ENCODE measurements at regions not wholly inside any gene's neighbourhood (a gene's known extent, or its start where the extent isn't known, plus 50 kb on each side); places are given as distances from the start of the nearest gene placed in this dataset.
"Not testable (repeated sequence)": the region's sequence is repeated elsewhere in the genome, so short reads cannot be mapped to it uniquely, and the experiment has no call there.

DNA sequence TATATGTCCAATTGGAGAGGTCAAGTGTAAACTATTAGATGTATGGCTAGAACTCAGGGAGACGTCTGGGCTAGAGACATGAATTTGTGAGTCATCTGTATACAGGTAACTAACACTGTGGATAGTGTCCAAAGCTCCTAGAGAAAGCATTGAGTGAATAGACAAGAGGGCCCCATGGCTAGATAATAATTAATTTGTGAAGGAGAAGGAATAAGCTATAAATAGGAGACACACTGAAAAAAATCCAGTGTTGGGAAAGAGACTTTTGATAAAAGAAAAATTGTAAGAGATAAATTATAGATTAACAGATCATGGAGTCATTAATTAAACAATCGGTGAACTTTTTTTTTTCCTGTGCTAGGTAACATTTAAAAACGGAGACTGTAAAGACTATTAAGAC lies 326.6 kb upstream of the PRICKLE1 start:
- Histone ChIP-seq H3K36me3 (replicated peaks in 1 of 2) (no peaks in the 10 kb centered on the region), H3K9me3 (replicated peaks in 1 of 3) (no peaks in the 10 kb centered on the region), H3K4me1 (replicated peaks in 1 of 2) (no peaks in the 10 kb centered on the region), H3K27ac (no peak overlapping the region), H3K4me3 (no peak overlapping the region), H3K27me3 (no peaks in the 10 kb centered on the region)
- 54 to 67% (median 63%) methylated on average over 3 of the region's 3 CpGs for WGBS, 4 donors
- intact Hi-C loops (cut with DNase I): no loop called here
- no peak for DNase-seq
- no peak for TF ChIP-seq CTCF (IDR thresholded peaks at IDR 0.05)
- no peak for TF ChIP-seq POLR2A (IDR thresholded peaks at IDR 0.05)

DNA sequence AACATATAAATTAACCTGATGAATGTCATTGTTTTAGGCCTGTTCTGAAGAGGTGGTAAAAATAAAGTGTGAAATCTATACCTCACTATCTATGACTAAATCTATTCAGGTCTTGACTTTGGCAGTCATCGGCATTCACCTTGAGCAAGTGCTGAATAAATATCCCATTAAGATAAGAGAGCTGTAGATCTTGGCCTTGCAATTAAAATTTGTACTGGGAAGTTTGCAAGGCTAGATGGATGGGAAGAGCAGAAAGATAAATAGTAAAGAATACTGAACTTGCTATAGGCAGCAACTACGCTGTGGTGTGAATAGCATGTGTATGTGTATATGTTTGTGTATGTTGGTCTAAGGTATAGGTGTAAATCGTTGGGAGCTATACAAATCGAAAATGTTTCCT lies 325.9 kb upstream of the PRICKLE1 start:
- no peaks in the 10 kb centered on the region for H3K9me3 ChIP-seq (replicated peaks in 1 of 3)
- no peak for DNase-seq
- H3K27ac ChIP-seq: no peak overlapping the region
- no peak overlapping the region for H3K4me3 ChIP-seq
- intact Hi-C loops (cut with DNase I): no loop called here
- 57 to 61% (median 61%) methylated on average over 4 of the region's 4 CpGs for whole genome bisulfite sequencing, 4 donors
- no peaks in the 10 kb centered on the region for H3K27me3 ChIP-seq
- H3K36me3 ChIP-seq (replicated peaks in 1 of 2): no peaks in the 10 kb centered on the region
- H3K4me1 ChIP-seq (replicated peaks in 1 of 2): no peaks in the 10 kb centered on the region
- no peak for TF ChIP-seq POLR2A (IDR thresholded peaks at IDR 0.05)
- TF ChIP-seq CTCF (IDR thresholded peaks at IDR 0.05): no peak

DNA sequence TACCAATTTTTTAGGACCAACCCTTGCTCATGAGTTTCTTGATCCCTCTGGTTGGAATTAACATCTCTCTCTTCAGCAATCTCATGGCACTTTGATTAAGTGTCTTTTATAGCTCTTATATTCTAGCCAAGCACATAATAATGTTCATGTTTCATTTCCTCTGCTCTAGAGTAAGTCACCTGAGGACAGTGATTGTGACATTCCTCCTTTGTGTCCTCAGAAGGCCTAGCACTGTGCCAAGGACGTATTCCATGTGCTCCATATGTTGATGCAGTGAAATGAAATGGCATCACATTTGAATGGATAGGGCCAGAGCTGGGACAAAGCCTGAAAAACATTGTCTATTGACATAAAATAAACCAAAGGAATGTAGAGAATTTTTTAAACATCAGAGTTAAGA lies 322.8 kb upstream of the PRICKLE1 start:
- no peak for DNase-seq
- H3K27ac ChIP-seq: no peak overlapping the region
- WGBS, 4 donors: 42 to 80% (median 59%) methylated on average over 1 of the region's 1 CpG
- H3K9me3 ChIP-seq (replicated peaks in 1 of 3): no peaks in the 10 kb centered on the region
- H3K36me3 ChIP-seq (replicated peaks in 1 of 2): no peaks in the 10 kb centered on the region
- no peak overlapping the region for H3K4me3 ChIP-seq
- no peak for TF ChIP-seq POLR2A (IDR thresholded peaks at IDR 0.05)
- no peaks in the 10 kb centered on the region for H3K4me1 ChIP-seq (replicated peaks in 1 of 2)
- intact Hi-C loops (cut with DNase I): no loop called here
- H3K27me3 ChIP-seq: no peaks in the 10 kb centered on the region

DNA sequence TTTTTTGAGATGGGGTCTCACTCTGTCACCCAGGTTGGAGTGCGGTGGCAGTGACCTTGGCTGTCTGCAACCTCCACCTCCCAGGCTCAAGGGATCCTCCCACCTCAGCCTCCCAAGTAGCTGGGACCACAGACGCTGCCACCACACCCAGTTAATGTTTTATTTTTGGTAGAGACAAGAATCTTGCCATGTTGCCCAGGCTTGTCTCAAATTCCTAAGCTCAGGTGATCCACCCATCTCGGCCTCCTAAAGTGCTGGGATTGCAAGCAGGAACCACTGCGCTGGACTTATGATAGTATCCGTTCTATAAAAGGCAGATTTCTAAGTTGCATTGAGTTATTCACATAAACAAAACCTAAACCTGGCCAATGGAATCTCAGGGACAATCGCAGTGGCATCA lies 321.1 kb upstream of the PRICKLE1 start:
- Histone ChIP-seq H3K4me3 (no peak overlapping the region), H3K27me3 (no peaks in the 10 kb centered on the region), H3K27ac (no peak overlapping the region), H3K36me3 (replicated peaks in 1 of 2) (no peaks in the 10 kb centered on the region), H3K9me3 (replicated peaks in 1 of 3) (no peaks in the 10 kb centered on the region), H3K4me1 (replicated peaks in 1 of 2) (no peaks in the 10 kb centered on the region)
- intact Hi-C loops (cut with DNase I): no loop called here
- 58 to 80% (median 65%) methylated on average over 6 of the region's 6 CpGs for WGBS, 4 donors
- DNase-seq: no peak
- TF ChIP-seq POLR2A (IDR thresholded peaks at IDR 0.05): no peak
- no peak for TF ChIP-seq CTCF (IDR thresholded peaks at IDR 0.05)

DNA sequence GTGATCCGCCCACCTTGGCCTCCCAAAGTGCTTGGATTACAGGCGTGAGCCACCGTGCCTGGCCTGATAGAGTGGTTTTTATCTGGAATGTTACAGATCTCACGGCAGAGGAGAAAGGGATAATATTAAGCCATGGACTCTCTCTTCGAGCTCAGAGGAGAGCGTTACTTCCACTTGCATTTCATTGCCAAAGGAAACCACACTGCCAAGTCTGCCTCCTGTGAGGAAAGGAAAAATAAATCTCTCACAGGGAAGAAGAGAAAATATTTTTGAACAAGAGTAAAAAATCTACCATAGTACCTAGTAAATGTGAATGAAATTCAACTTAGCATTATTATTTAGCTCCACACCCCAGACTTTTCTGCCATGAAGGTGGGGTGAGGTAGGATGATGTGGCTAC lies 319.2 kb upstream of the PRICKLE1 start:
- no peaks in the 10 kb centered on the region for H3K27me3 ChIP-seq
- no peak overlapping the region for H3K4me3 ChIP-seq
- no peak for DNase-seq
- 52 to 74% (median 67%) methylated on average over 6 of the region's 6 CpGs for WGBS, 4 donors
- H3K4me1 ChIP-seq (replicated peaks in 1 of 2): no peaks in the 10 kb centered on the region
- no peak overlapping the region for H3K27ac ChIP-seq
- intact Hi-C loops (cut with DNase I): no loop called here
- no peak for TF ChIP-seq POLR2A (IDR thresholded peaks at IDR 0.05)
- TF ChIP-seq CTCF (IDR thresholded peaks at IDR 0.05): no peak
- no peaks in the 10 kb centered on the region for H3K9me3 ChIP-seq (replicated peaks in 1 of 3)
- H3K36me3 ChIP-seq (replicated peaks in 1 of 2): no peaks in the 10 kb centered on the region

DNA sequence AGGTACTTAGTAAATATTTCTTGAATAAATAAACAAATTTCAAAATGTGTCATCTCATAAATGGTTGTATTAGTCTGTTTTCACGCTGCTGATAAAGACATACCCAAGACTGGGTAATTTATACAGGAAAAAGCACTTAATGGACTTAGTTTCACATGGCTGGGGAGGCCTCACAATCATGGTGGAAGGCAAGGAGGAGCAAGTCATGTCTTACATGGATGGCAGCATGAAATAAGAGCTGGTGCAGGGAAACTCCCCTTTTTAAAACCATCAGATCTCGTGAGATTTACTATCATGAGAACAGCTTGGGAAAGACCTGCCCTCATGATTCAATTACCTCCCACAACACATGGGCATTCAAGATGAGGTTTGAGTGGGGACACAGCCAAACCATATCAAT lies 317.3 kb upstream of the PRICKLE1 start:
- intact Hi-C loops (cut with DNase I); H3K27ac ChIP-seq; H3K36me3 ChIP-seq (replicated peaks in 1 of 2); H3K4me3 ChIP-seq; H3K27me3 ChIP-seq; H3K4me1 ChIP-seq (replicated peaks in 1 of 2); H3K9me3 ChIP-seq (replicated peaks in 1 of 3); DNase-seq: not testable (repeated sequence)
- WGBS, 4 donors: 65 to 86% (median 78%) methylated on average over 2 of the region's 2 CpGs

Measured in adrenal gland (tissue), 9 donors.